ENCODE measurements at regions not wholly inside any gene's neighbourhood (a gene's known extent, or its start where the extent isn't known, plus 50 kb on each side); places are given as distances from the start of the nearest gene placed in this dataset.

DNA sequence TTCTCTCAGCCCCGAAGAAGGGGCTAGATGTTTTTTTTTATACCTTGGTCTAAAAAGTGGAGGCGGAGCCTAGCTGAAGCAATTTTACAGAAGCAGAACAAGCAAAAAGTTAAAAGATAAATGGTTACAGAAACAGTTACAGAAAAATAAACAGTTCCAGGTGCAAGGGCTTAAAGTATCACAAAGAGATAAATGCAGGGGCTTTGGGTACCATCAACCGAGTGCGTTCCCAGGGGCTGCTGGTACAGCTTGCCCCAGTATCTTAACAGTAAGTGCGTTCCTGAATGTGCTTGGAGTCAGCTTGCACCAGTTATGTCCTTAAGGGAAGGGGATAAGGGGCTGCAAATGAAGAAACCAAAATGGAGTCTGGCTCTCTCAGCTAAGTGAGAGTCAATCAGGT, 173.9 kb upstream of the MBL2 start:
- TF ChIP-seq, protein P1, sequence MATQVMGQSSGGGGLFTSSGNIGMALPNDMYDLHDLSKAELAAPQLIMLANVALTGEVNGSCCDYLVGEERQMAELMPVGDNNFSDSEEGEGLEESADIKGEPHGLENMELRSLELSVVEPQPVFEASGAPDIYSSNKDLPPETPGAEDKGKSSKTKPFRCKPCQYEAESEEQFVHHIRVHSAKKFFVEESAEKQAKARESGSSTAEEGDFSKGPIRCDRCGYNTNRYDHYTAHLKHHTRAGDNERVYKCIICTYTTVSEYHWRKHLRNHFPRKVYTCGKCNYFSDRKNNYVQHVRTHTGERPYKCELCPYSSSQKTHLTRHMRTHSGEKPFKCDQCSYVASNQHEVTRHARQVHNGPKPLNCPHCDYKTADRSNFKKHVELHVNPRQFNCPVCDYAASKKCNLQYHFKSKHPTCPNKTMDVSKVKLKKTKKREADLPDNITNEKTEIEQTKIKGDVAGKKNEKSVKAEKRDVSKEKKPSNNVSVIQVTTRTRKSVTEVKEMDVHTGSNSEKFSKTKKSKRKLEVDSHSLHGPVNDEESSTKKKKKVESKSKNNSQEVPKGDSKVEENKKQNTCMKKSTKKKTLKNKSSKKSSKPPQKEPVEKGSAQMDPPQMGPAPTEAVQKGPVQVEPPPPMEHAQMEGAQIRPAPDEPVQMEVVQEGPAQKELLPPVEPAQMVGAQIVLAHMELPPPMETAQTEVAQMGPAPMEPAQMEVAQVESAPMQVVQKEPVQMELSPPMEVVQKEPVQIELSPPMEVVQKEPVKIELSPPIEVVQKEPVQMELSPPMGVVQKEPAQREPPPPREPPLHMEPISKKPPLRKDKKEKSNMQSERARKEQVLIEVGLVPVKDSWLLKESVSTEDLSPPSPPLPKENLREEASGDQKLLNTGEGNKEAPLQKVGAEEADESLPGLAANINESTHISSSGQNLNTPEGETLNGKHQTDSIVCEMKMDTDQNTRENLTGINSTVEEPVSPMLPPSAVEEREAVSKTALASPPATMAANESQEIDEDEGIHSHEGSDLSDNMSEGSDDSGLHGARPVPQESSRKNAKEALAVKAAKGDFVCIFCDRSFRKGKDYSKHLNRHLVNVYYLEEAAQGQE (IDR thresholded peaks at IDR 0.05; ENCODE audit: borderline replicate concordance): no peak
- no peak for TF ChIP-seq POLR2AphosphoS5 (IDR thresholded peaks at IDR 0.05)
- TF ChIP-seq EZH2 (IDR thresholded peaks at IDR 0.05; ENCODE audit: borderline replicate concordance, insufficient read depth, low read length, poor library complexity, severe bottlenecking): no peak
- no peak for TF ChIP-seq EP300 (conservative IDR thresholded peaks at IDR 0.05; ENCODE audit: poor library complexity, severe bottlenecking)
